Skeletal muscle satellite cell (primary cell): ENCODE measurements at regions not wholly inside any gene's neighbourhood (a gene's known extent, or its start where the extent isn't known, plus 50 kb on each side); places are given as distances from the start of the nearest gene placed in this dataset.
"Not testable (repeated sequence)": the region's sequence is repeated elsewhere in the genome, so short reads cannot be mapped to it uniquely, and the experiment has no call there.

Experiments used
- H3K27me3 ChIP-seq: 2 replicates; pipeline ENCODE4 v1.7.0; 2013; ENCODE audit warnings: low read length; ENCODE audit not compliant: control insufficient read depth, insufficient read depth
- H3K36me3 ChIP-seq: 2 replicates; pipeline ENCODE4 v1.7.0; 2013; ENCODE audit warnings: mild to moderate bottlenecking, control low read depth, low read length; ENCODE audit not compliant: insufficient read depth
- H3K4me1 ChIP-seq: 2 replicates; pipeline ENCODE4 v1.7.0; 2013; ENCODE audit warnings: low read length; ENCODE audit not compliant: control insufficient read depth, insufficient read depth
- H3K4me2 ChIP-seq: 2 replicates; pipeline ENCODE4 v1.7.0; 2013; ENCODE audit warnings: mild to moderate bottlenecking, low read length
- H3K4me3 ChIP-seq: 2 replicates; pipeline ENCODE4 v1.7.0; 2013; ENCODE audit warnings: low read length
- H3K9ac ChIP-seq: 2 replicates; pipeline ENCODE4 v1.7.0; 2013; ENCODE audit warnings: mild to moderate bottlenecking, low read depth, low read length, moderate library complexity
- H3K9me3 ChIP-seq: replicated peaks from 2 replicates; pipeline ENCODE4 v1.7.0; 2013; ENCODE audit warnings: mild to moderate bottlenecking, control low read depth, low read length

DNA sequence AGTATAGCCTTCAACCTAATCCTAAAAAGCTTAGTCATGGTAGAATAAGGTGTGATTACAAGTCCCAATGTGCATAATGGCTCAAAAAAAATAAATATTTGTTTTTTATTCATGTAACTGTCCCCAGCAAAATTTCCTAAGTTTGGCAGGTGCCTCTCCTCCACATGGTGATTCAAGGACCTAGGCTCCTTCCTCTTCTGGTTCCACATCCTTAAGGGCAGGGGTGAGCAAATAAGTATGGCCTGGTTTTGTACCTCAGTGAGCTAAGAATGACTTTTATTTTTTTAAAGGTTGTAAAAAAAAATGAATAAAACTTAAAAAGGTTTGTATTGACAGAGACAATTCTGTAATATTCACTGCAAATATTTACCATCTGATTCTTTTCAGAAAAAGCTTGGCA lies 343.5 kb upstream of the UBE2E2 start:
- H3K36me3 ChIP-seq, result no peaks in the 10 kb centered on the region
- no peak overlapping the region for H3K4me2 ChIP-seq
- no peak overlapping the region for H3K9ac ChIP-seq
- no peaks in the 10 kb centered on the region for H3K27me3 ChIP-seq
- no peaks in the 10 kb centered on the region for H3K9me3 ChIP-seq
- no peak overlapping the region for H3K4me3 ChIP-seq
- no peaks in the 10 kb centered on the region for H3K4me1 ChIP-seq

DNA sequence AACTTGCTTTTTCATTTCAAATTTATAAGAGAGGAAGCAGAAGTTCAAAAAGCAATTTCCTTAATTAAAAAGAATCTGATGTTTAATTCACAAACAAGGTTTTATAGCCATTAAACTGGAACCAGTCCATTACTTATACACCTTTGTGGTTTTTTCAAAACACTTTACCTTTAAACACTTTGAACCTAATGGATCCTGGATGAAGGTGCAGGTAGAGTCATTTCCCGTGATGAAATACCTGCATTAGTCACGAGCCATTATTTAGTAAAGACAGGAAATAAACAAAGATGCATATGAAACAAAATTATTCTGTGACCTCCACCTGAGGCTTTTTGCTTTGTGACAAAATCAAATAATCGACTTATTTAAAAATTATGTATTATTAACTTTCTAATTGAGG lies 341.7 kb upstream of the UBE2E2 start:
- no peak overlapping the region for H3K4me2 ChIP-seq
- H3K27me3 ChIP-seq, result no peaks in the 10 kb centered on the region
- no peaks in the 10 kb centered on the region for H3K4me1 ChIP-seq
- H3K4me3 ChIP-seq, result no peak overlapping the region
- no peak overlapping the region for H3K9ac ChIP-seq
- no peaks in the 10 kb centered on the region for H3K36me3 ChIP-seq
- no peaks in the 10 kb centered on the region for H3K9me3 ChIP-seq

DNA sequence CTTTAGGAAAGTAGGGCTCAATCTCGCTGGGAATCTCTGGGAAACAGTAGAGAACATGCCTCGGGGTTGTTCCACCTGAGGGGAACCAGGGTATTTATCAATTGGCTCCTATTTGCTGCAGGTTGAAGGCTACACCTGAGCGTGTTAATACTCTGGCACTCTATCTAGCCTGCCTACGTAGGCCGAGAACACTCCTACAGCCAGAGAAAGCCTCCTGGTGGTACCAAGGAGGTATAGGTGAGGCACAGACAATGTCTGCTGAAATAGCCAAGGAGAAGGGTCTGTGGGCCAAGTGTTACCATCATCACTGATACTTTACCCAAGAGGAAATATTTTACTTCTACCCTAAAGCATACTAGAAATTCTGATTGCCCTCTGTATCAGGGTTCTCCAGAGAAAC lies 341.0 kb upstream of the UBE2E2 start:
- H3K4me3 ChIP-seq, result no peak overlapping the region
- no peaks in the 10 kb centered on the region for H3K4me1 ChIP-seq
- no peaks in the 10 kb centered on the region for H3K9me3 ChIP-seq
- no peak overlapping the region for H3K4me2 ChIP-seq
- no peaks in the 10 kb centered on the region for H3K36me3 ChIP-seq
- H3K9ac ChIP-seq, result no peak overlapping the region
- no peaks in the 10 kb centered on the region for H3K27me3 ChIP-seq

DNA sequence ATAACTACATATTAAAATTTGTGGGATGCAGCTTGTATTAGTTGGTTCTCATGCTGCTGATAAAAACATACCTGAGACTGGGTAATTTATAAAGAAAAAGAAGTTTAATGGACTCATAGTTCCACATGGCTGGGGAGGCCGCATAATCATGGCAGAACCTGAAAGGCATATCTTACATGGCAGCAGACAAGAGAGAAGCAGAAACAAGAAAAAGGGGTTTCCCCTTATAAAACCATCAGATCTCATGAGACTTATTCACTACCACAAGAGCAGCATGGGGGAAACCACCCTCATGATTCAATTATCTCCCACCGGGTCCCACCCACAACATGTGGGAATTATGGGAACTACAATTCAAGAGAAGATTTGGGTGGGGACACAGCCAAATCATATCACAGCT lies 320.3 kb upstream of the UBE2E2 start:
- H3K27me3 ChIP-seq, H3K9ac ChIP-seq, H3K4me1 ChIP-seq, H3K4me3 ChIP-seq, H3K9me3 ChIP-seq, H3K4me2 ChIP-seq, H3K36me3 ChIP-seq: not testable (repeated sequence)

DNA sequence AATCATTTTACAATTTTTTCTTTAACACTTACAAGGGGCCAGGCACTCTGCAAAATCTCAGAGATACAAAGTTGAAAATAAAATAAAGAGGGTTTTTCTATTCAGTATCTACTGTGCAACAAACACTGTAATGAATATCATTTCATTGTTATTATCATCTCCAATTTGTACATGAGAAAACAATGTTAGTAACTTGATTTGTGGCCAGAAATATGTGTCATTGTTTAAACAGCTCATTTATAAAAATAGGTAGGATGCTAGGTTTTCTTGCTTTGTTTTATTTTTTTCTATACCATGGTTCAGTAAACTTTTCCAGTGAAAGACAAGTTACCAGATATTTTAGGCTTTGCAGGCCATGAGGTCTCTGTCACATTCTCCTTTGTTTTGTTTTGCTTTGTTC lies 318.1 kb upstream of the UBE2E2 start:
- H3K4me3 ChIP-seq, result no peak overlapping the region

DNA sequence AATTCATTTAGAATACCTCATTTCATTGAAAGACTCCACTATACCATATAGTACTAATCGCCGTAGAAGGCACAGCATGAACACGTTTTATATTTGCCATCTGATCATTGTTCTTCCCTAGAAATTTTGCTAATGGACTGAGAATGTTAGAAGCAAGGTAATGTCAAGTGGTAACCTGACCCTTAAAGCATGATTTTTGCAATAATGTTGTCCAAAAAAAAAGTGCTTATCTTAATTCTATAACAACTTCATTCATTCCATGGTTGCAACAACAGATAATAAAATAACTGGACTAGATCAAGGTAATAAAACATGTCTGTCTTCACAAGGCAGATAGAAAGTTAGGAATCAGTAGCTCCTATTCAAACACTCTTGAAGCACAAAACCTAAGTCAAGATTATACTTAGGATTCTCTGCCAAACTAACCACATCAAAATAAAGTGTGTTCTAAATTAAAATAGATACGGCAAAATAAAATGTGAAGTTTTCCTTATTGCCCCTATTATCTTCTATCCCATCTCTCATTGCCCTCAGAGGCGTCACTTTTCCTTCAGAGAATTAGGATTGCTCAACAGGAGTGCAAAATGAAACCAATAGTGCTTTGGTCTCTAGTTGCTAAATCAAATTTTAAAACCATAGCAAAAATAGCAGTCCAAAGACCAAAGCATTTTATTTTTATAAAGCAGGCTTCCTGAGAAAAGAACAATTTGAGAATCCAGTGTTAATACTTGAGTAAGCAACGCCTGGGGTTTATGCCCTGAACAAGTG lies 317.4 kb upstream of the UBE2E2 start:
- Histone ChIP-seq H3K9ac (no peak overlapping the region), H3K4me1 (no peaks in the 10 kb centered on the region)

More for the DNA sequence above, 318.1 kb upstream of the UBE2E2 start:
- Histone ChIP-seq H3K9ac (no peak overlapping the region), H3K9me3 (no peaks in the 10 kb centered on the region), H3K27me3 (no peaks in the 10 kb centered on the region), H3K4me1 (no peaks in the 10 kb centered on the region), H3K4me2 (no peak overlapping the region), H3K36me3 (no peaks in the 10 kb centered on the region)

DNA sequence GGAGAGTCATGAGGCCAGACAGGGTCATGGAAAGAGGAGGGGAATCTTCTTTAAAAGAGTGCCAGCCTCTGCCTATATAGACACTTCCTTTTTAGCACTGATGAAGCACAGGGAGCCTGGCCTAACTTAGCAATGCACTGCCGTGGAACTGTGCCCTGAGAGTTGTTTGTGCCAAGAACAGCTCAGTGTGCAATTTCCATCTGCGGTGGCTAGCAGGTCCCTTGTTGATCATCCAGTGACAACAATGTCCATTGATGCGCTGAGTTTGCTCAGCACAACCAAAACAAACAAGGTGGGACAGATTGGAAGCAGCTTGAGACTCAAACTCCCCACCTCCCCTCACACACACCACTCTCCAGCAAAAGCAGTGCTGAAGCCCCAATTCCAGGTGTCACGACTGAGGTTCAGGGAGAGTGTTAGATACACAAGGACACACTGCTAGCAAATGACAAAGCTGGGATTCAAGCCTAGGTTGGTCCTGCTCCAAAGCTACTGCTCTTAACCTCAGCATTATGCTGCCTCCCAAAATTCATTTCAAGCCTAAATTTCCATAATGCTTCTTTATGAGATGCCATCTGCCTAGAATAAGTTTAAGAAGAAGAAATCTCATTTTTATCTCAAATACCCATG lies 316.6 kb upstream of the UBE2E2 start:
- Histone ChIP-seq H3K9ac (no peak overlapping the region), H3K36me3 (no peaks in the 10 kb centered on the region), H3K4me1 (no peaks in the 10 kb centered on the region), H3K27me3 (no peaks in the 10 kb centered on the region), H3K9me3 (no peaks in the 10 kb centered on the region), H3K4me3 (no peak overlapping the region), H3K4me2 (no peak overlapping the region)

More for the DNA sequence above, 317.4 kb upstream of the UBE2E2 start:
- no peak overlapping the region for H3K4me2 ChIP-seq
- H3K4me3 ChIP-seq, result no peak overlapping the region
- H3K9me3 ChIP-seq, result no peaks in the 10 kb centered on the region
- H3K36me3 ChIP-seq, result no peaks in the 10 kb centered on the region
- H3K27me3 ChIP-seq, result no peaks in the 10 kb centered on the region

DNA sequence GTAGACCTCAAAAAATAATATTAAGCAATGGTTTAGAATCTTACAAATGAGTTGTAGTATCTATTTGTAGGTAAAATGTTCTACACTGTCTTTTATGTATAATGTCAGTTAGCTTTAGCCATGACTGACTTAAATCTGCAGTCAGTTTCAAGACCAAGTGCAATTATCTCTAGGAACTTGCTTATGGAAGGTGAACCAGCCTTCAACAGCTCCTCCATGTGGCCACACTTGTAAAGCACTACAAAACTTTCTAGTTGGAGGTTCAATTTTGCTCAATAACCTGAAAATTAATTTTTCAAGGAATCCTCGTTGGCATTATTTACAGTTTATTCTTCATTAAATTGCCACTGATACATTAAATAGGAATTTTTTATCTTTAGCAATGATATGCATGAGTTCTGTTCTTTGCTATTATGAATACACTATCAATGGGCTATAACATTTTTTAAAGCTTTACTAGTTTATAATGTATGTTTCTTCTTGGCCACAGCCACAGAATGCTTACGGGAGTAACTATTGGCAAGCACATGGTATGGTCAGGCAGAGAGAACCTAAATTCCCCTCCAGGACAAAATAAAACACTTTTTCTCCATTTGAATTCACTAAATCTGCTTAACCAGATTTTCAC lies 315.3 kb upstream of the UBE2E2 start:
- Histone ChIP-seq H3K9me3 (no peaks in the 10 kb centered on the region), H3K4me2 (no peak overlapping the region), H3K36me3 (no peaks in the 10 kb centered on the region), H3K27me3 (no peaks in the 10 kb centered on the region), H3K4me3 (no peak overlapping the region), H3K9ac (no peak overlapping the region), H3K4me1 (no peaks in the 10 kb centered on the region)

DNA sequence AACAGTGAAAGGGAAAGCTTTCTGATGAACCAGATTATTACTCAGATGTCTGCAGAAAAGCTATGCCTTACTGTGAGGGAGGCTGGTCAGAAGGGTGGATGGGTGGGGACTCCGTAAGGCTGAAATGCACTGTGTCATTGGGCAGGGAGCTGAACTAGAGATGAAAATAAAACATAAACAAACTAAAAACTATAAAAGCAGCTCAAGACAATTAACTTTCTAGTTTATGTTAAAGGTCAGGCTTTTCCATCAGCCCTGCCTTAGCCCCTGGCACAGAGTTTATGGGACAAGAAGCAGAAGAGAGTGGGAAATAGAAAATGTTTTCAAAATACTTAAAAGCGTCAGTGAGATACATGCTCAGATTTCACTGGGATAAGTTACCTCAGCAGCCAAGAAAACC lies 310.0 kb upstream of the UBE2E2 start:
- Histone ChIP-seq H3K9ac (no peak overlapping the region), H3K36me3 (no peaks in the 10 kb centered on the region), H3K4me3 (no peak overlapping the region), H3K4me1 (peaks cover 4% of the 10 kb centered on the region), H3K4me2 (no peak overlapping the region), H3K9me3 (no peaks in the 10 kb centered on the region), H3K27me3 (peaks cover 4% of the 10 kb centered on the region)

DNA sequence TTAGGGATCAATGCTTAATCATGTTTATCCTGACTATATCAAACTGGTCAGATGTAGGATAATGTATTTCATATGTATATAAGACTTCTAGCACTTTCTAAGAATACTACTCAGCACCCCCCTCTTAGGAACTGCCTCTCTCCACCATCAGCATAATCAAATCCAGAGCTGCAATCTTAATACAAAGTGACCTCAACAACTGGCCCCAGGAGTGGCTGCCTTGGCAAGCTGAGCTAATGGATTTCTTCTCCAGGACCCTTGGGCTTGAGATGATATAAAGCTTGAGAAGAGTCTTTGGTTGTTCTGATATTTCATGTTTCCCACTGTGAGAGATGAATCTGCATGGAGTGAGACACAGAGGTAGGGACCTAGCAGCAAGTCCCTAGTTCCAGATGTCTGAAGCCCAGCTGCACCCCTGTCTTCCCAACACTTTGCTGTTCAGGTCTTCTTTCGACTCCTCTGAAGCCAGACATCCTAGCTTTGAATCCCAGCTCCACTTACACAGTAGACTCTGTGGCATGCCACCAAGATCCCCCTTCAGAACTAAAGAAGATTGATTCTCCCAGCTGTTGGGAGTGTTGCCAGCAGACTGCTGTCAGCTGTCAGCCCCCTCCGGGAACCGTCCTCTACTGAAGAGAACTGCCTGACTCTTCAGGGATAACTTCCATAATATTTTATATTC lies 309.3 kb upstream of the UBE2E2 start:
- Histone ChIP-seq H3K9ac (no peak overlapping the region), H3K27me3 (peaks cover 4% of the 10 kb centered on the region), H3K4me3 (no peak overlapping the region), H3K4me2 (no peak overlapping the region), H3K4me1 (peaks cover 4% of the 10 kb centered on the region), H3K36me3 (no peaks in the 10 kb centered on the region), H3K9me3 (no peaks in the 10 kb centered on the region)

DNA sequence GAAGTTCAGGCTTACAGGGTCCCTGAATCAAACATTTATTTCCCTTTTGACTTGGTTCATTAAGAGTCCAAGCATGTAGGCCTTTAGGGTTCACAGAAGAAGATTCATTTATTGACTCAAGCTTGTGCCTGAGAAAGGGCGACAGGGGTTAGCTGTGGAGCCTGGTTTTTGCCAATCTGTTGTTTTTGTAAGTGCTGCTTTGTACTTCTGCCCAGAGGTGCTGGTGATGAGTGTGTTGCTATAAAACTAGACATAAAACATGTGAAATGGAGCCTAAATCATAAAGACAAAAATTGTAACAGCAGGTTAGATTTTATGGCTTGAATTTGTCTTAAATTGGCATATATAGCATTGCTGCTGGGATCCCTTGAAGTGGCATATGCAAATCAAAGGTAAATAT lies 308.3 kb upstream of the UBE2E2 start:
- Histone ChIP-seq H3K4me1 (peaks cover 4% of the 10 kb centered on the region), H3K27me3 (peaks cover 4% of the 10 kb centered on the region), H3K36me3 (no peaks in the 10 kb centered on the region), H3K4me2 (no peak overlapping the region), H3K4me3 (no peak overlapping the region), H3K9ac (no peak overlapping the region), H3K9me3 (no peaks in the 10 kb centered on the region)
